Peyer's patch (tissue), 4 donors: ENCODE measurements at regions not wholly inside any gene's neighbourhood (a gene's known extent, or its start where the extent isn't known, plus 50 kb on each side); places are given as distances from the start of the nearest gene placed in this dataset.

Experiments
- CTCF ChIP-seq, 6 experiments: fragments of 450-650 bp in 4 of 6; fragments of 200-600 bp in 2 of 6; sonication (generic) in 1 of 6; IDR thresholded peaks; one replicate each; pipeline ENCODE4 v1.5.1; 2017 to 2019; ENCODE audit warnings: antibody characterized with exemption in 6 of 6, mild to moderate bottlenecking in 3 of 6, moderate library complexity in 1 of 6
- POLR2A ChIP-seq, 2 donors: fragments of 450-650 bp; IDR thresholded peaks; one replicate each; pipeline ENCODE4 v1.5.1; 2017; ENCODE audit warnings: antibody characterized with exemption in 2 of 2, mild to moderate bottlenecking in 2 of 2, moderate library complexity in 2 of 2

GRCh38 chr13:30004204-30004603, 153.8 kb upstream of the UBL3 start:
- no peak for TF ChIP-seq CTCF (IDR thresholded peaks at IDR 0.05)
- no peak for TF ChIP-seq POLR2A (IDR thresholded peaks at IDR 0.05)
